Uterus (tissue), 3 donors: ENCODE measurements at regions not wholly inside any gene's neighbourhood (a gene's known extent, or its start where the extent isn't known, plus 50 kb on each side); places are given as distances from the start of the nearest gene placed in this dataset.
"Not testable (repeated sequence)": the region's sequence is repeated elsewhere in the genome, so short reads cannot be mapped to it uniquely, and the experiment has no call there.

Experiments used
- DNase-seq, 2 donors: peaks; one replicate each; pipeline ENCODE4 v3.0.0-alpha.2; 2019 to 2020
- H3K27ac ChIP-seq, 2 donors: fragments of 200-600 bp; sonication (generic); 1 replicate in 1 of 2; 2 replicates in 1 of 2; pipeline ENCODE4 v1.5.1; 2016 to 2018
- H3K27me3 ChIP-seq, 2 donors: fragments of 200-600 bp; sonication (generic); one replicate each; pipeline ENCODE4 v1.5.1; 2018 to 2019; ENCODE audit warnings: control low read depth in 1 of 2
- H3K36me3 ChIP-seq, 2 donors: fragments of 200-600 bp; sonication (generic); one replicate each; pipeline ENCODE4 v1.5.1; 2019; ENCODE audit warnings: control low read depth in 1 of 2
- H3K4me1 ChIP-seq, 2 donors: fragments of 200-600 bp; sonication (generic); one replicate each; pipeline ENCODE4 v1.5.1; 2018 to 2019; ENCODE audit warnings: control low read depth in 1 of 2
- H3K4me3 ChIP-seq, 2 donors: fragments of 200-600 bp; sonication (generic); 1 replicate in 1 of 2; 2 replicates in 1 of 2; pipeline ENCODE4 v1.5.1; 2018 to 2019; ENCODE audit warnings: mild to moderate bottlenecking in 1 of 2
- H3K9me3 ChIP-seq, 2 donors: fragments of 200-600 bp; sonication (generic); one replicate each; pipeline ENCODE4 v1.5.1; 2019; ENCODE audit warnings: control low read depth in 1 of 2
- POLR2A ChIP-seq, 2 donors: fragments of 450-650 bp; IDR thresholded peaks; one replicate each; pipeline ENCODE4 v1.6.1; 2016; ENCODE audit warnings: antibody characterized with exemption in 2 of 2, mild to moderate bottlenecking in 1 of 2, moderate library complexity in 1 of 2
- intact Hi-C: fragments of 100-400 bp; cut with DNase I; formaldehyde crosslinking; loops from one replicate; pipeline ENCODE4 v1.15.1; 2023; ENCODE audit warnings: low total_unique reads
- TF ChIP-seq, protein P1 (sequence below), 4 experiments: fragments of 200-600 bp in 2 of 4; fragments of 450-650 bp in 2 of 4; sonication (generic) in 2 of 4; IDR thresholded peaks; one replicate each; pipeline ENCODE4 v1.5.1; 2016 to 2019; ENCODE audit warnings: antibody characterized with exemption in 4 of 4, mild to moderate bottlenecking in 2 of 4, moderate library complexity in 1 of 4
- donor health status: DM: yes; HTN: yes; CAD: no.

DNA sequence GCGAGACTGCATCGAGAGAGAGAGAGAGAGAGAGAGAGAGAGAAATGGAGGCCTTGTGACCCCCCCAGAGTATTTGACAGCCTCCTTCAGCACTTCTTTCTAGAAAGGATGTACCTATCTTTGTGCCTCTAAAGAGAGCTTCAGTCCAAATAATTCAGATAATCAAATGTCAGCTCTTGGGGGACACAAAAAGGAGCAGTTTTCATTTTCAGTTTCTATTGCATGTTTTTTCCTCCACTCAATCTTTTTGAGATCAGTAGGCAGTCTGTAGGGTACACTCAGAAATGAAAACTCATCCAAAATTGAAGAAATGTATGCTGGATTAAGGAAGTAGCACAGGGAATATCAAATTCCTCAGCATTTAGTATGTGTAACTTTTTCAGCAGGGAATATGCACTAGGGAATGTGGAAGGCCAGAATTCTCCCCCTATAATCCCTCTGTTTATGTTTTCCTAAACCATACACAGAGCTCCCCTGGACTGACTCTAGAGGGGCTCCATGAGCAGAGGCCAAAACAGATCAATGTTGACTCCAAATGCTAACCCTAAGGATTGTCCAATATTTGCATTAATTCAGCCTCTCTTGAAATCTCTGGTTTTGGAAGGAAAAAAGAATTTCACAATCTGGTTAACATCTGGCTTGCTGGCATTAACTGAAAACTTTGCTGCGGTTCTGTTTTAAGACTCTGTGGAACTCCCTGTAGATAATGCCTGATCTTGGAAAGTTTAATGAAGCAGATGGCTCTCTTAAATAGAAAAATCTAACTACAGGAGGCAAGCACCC lies 250.1 kb downstream of the CEMIP2 start:
- Histone ChIP-seq H3K4me3 (no peak overlapping the region), H3K27ac (no peak overlapping the region), H3K36me3 (no peaks in the 10 kb centered on the region), H3K4me1 (no peaks in the 10 kb centered on the region), H3K27me3 (no peaks in the 10 kb centered on the region), H3K9me3 (no peaks in the 10 kb centered on the region)
- intact Hi-C loops = no loop called here
- no peak for DNase-seq
- no peak for TF ChIP-seq POLR2A (IDR thresholded peaks at IDR 0.05)
- TF ChIP-seq, protein P1, sequence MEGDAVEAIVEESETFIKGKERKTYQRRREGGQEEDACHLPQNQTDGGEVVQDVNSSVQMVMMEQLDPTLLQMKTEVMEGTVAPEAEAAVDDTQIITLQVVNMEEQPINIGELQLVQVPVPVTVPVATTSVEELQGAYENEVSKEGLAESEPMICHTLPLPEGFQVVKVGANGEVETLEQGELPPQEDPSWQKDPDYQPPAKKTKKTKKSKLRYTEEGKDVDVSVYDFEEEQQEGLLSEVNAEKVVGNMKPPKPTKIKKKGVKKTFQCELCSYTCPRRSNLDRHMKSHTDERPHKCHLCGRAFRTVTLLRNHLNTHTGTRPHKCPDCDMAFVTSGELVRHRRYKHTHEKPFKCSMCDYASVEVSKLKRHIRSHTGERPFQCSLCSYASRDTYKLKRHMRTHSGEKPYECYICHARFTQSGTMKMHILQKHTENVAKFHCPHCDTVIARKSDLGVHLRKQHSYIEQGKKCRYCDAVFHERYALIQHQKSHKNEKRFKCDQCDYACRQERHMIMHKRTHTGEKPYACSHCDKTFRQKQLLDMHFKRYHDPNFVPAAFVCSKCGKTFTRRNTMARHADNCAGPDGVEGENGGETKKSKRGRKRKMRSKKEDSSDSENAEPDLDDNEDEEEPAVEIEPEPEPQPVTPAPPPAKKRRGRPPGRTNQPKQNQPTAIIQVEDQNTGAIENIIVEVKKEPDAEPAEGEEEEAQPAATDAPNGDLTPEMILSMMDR (IDR thresholded peaks at IDR 0.05) = no peak

DNA sequence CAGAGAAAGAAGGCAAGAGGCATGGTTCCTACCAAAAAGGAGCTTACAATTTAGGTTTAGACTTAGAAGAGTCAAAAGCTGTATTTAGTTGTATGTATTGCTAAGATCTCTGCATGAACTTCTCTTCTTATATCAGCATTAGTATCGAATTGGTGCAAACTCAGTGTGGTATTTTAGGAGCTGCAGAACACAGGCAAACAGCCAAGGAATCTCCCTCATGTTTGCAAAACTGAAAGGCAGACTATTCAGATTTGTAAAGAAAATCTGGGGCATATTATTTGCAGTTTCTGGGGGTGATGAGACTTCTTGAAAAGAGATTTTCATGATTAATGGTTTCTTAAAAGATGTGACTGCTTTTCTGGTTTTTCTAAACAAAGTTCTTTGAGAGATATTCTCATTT lies 252.7 kb downstream of the CEMIP2 start:
- TF ChIP-seq, protein P1 (IDR thresholded peaks at IDR 0.05) = no peak
- no peak for TF ChIP-seq POLR2A (IDR thresholded peaks at IDR 0.05)
- no peak overlapping the region for H3K27ac ChIP-seq
- no peaks in the 10 kb centered on the region for H3K27me3 ChIP-seq
- no peaks in the 10 kb centered on the region for H3K9me3 ChIP-seq
- H3K4me1 ChIP-seq = no peaks in the 10 kb centered on the region
- no peak for DNase-seq
- no peak overlapping the region for H3K4me3 ChIP-seq
- intact Hi-C loops = no loop called here
- no peaks in the 10 kb centered on the region for H3K36me3 ChIP-seq

DNA sequence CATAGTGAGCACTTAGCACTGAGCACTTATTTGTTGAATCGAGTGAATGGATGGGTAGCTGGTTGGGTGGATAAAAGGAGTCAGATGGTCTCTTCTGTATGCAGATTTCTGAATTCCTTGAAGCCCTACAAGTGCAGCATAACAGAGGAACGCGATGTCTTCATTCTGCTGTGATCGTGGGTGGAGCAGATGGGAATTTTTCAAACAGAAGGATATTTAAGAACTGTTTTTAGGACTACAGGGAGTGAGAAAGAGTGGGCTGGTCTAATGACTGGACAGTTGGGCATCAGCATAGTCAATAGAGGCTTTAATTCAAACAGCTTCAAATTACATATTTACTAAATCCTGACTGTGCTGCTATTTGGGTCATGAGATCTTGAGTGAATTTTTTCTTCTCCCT lies 253.2 kb downstream of the CEMIP2 start:
- Histone ChIP-seq H3K27ac (no peak overlapping the region), H3K27me3 (no peaks in the 10 kb centered on the region), H3K4me3 (no peak overlapping the region), H3K36me3 (no peaks in the 10 kb centered on the region), H3K4me1 (no peaks in the 10 kb centered on the region), H3K9me3 (no peaks in the 10 kb centered on the region)
- TF ChIP-seq POLR2A (IDR thresholded peaks at IDR 0.05) = no peak
- TF ChIP-seq, protein P1 (IDR thresholded peaks at IDR 0.05) = no peak
- DNase-seq = no peak
- intact Hi-C loops = no loop called here

DNA sequence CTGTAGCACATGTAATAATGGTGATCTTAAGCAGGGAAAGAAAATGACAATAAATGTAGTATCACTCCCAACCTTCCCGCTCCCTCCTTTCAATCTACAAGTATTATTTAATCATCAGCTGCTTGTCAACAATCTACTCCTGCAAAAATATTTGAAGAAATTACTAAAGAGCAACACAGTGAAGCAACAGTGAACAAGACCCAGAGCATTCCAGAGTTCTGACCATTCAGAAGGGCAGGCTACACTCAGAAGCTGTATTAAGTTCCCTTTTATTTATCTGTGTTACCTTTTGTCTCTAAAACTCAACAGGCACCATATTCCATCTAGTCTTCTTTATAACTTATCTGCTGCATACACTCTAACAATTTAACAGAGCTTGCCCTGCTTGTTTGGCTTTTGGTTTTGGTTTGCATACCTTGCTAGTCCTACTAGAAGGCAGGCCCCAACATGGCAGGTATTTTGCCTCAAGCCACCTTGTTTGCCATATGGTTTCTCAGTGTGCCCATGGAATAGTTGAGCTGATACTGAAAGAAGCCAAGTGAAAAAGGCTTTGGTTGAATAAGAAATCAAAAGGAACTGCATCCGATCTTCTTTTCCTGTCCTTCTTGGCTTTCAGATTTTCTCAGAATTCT lies 253.9 kb downstream of the CEMIP2 start:
- H3K27me3 ChIP-seq = no peaks in the 10 kb centered on the region
- DNase-seq = no peak
- intact Hi-C loops = no loop called here

DNA sequence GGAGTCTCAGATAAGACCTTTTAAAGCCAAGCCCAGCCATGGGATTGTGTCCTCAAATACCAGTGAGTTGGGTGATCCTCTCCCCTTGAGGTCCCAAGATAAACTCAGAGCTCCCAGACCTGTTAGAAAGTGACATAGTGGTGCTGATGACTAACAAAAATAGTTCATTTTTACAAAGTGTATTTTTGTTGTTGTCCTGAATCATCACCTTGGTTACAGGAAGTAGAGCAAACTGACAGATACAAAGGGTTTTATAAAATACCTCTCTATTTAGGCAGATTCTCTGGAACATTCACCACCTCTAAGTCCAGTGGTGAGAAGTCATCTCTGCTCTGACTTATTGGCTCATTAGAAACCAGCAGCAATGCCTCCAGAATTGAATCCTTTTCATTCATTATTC lies 259.3 kb downstream of the CEMIP2 start:
- Histone ChIP-seq H3K9me3 (no peaks in the 10 kb centered on the region), H3K27ac (no peak overlapping the region), H3K4me3 (no peak overlapping the region), H3K27me3 (no peaks in the 10 kb centered on the region), H3K36me3 (no peaks in the 10 kb centered on the region), H3K4me1 (no peaks in the 10 kb centered on the region)
- DNase-seq = no peak
- intact Hi-C loops = no loop called here
- no peak for TF ChIP-seq POLR2A (IDR thresholded peaks at IDR 0.05)

More for the DNA sequence above, 253.9 kb downstream of the CEMIP2 start:
- Histone ChIP-seq H3K36me3 (no peaks in the 10 kb centered on the region), H3K4me3 (no peak overlapping the region), H3K4me1 (no peaks in the 10 kb centered on the region), H3K9me3 (no peaks in the 10 kb centered on the region), H3K27ac (no peak overlapping the region)
- TF ChIP-seq, protein P1 (IDR thresholded peaks at IDR 0.05) = no peak
- TF ChIP-seq POLR2A (IDR thresholded peaks at IDR 0.05) = no peak

DNA sequence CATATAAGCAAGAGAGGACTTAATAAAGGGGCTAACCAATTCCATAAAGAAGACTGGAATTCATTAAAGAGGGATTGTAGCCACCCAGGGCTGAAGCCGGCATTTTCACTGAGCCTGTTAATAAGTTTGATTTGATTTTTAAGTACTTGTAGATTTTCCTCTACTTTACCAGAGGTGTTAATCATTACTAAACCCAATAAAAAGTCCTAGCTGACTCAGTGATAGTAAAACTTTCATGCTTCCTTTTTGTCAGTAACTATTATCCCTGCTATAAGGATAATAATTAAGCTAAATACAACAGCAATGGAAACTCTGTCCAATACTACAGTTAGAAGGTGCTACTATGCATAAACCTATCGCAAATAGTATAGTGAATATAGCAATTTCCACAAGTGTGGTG lies 260.2 kb downstream of the CEMIP2 start:
- H3K27me3 ChIP-seq, H3K36me3 ChIP-seq, intact Hi-C loops, H3K4me3 ChIP-seq, DNase-seq, H3K27ac ChIP-seq, H3K4me1 ChIP-seq, H3K9me3 ChIP-seq: not testable (repeated sequence)
